Neural cell (in vitro differentiated cells): ENCODE measurements at regions not wholly inside any gene's neighbourhood (a gene's known extent, or its start where the extent isn't known, plus 50 kb on each side); places are given as distances from the start of the nearest gene placed in this dataset.

Experiments used
- H2AFZ ChIP-seq: fragments of 200-600, 300-800 bp; sonication (generic), shearing (Covaris generic); 2 replicates; pipeline ENCODE4 v1.6.0; 2014; ENCODE audit warnings: low read depth, mild to moderate bottlenecking, antibody characterized with exemption, low read length, moderate library complexity
- H3F3A ChIP-seq: fragments of 200-600 bp; shearing (Covaris generic); 2 replicates; pipeline ENCODE4 v1.6.1; 2016; ENCODE audit warnings: mild to moderate bottlenecking, moderate library complexity, mixed read lengths, antibody characterized with exemption, low read length; ENCODE audit not compliant: insufficient read depth, poor library complexity, severe bottlenecking
- H3K27ac ChIP-seq: fragments of 200-600, 300-800 bp; sonication (generic), shearing (Covaris generic); 2 replicates; pipeline ENCODE4 v1.5.1; 2014; ENCODE audit warnings: mild to moderate bottlenecking, low read length, moderate library complexity
- H3K27me3 ChIP-seq: fragments of 300-800, 200-600 bp; sonication (generic), shearing (Covaris generic); 2 replicates; pipeline ENCODE4 v1.6.0; 2014; ENCODE audit warnings: mild to moderate bottlenecking, low read depth, low read length, moderate library complexity; ENCODE audit not compliant: insufficient read depth
- H3K36me3 ChIP-seq: fragments of 300-800, 200-600 bp; sonication (generic), shearing (Covaris generic); 2 replicates; pipeline ENCODE4 v1.5.1; 2014; ENCODE audit warnings: mild to moderate bottlenecking, antibody characterized with exemption, low read length, moderate library complexity; ENCODE audit not compliant: insufficient read depth
- H3K4me2 ChIP-seq: fragments of 300-800, 200-600 bp; sonication (generic), shearing (Covaris generic); 2 replicates; pipeline ENCODE4 v1.6.0; 2014; ENCODE audit warnings: mild to moderate bottlenecking, low read length
- H3K4me3 ChIP-seq: fragments of 300-800, 200-600 bp; sonication (generic), shearing (Covaris generic); 2 replicates; pipeline ENCODE4 v1.5.1; 2014; ENCODE audit warnings: mild to moderate bottlenecking, low read length, moderate library complexity
- H3K79me2 ChIP-seq: fragments of 200-600 bp; shearing (Covaris generic); replicated peaks from 2 replicates; pipeline ENCODE4 v1.6.0; 2014; ENCODE audit warnings: mild to moderate bottlenecking, low read length, moderate library complexity; ENCODE audit not compliant: insufficient read depth
- H3K9ac ChIP-seq: fragments of 300-800, 200-600 bp; sonication (generic), shearing (Covaris generic); 2 replicates; pipeline ENCODE4 v1.6.1; 2016; ENCODE audit warnings: mild to moderate bottlenecking, low read length, mixed read lengths
- H3K9me2 ChIP-seq: fragments of 200-600 bp; shearing (Covaris generic); 2 replicates; pipeline ENCODE4 v1.6.1; 2016; ENCODE audit warnings: mild to moderate bottlenecking, low read length, mixed read lengths; ENCODE audit not compliant: insufficient read depth
- H3K9me3 ChIP-seq: fragments of 200-600, 300-800 bp; sonication (generic), shearing (Covaris generic); 2 replicates; pipeline ENCODE4 v1.6.1; 2016; ENCODE audit warnings: mild to moderate bottlenecking, mixed run types, low read length, moderate library complexity, mixed read lengths
- H4K20me1 ChIP-seq: fragments of 200-600 bp; shearing (Covaris generic); 2 replicates; pipeline ENCODE4 v1.6.1; 2016; ENCODE audit warnings: mild to moderate bottlenecking, mixed run types; ENCODE audit not compliant: insufficient read depth
- POLR2AphosphoS5 ChIP-seq: IDR thresholded peaks from 2 replicates; pipeline ENCODE4 v1.6.1; 2012
- RAD21 ChIP-seq: fragments of 450-650 bp; conservative IDR thresholded peaks from 2 replicates; pipeline ENCODE4 v1.6.1; 2014; ENCODE audit warnings: antibody characterized with exemption, mild to moderate bottlenecking, moderate library complexity
- SMC3 ChIP-seq: fragments of 450-650 bp; conservative IDR thresholded peaks from 2 replicates; pipeline ENCODE4 v1.6.1; 2014; ENCODE audit warnings: antibody characterized with exemption, mild to moderate bottlenecking, moderate library complexity; ENCODE audit not compliant: poor library complexity
- TAF1 ChIP-seq: IDR thresholded peaks from 2 replicates; pipeline ENCODE4 v1.6.1; 2012; ENCODE audit warnings: low read depth
- TF ChIP-seq, protein P1 (sequence below): IDR thresholded peaks from 2 replicates; pipeline ENCODE4 v1.6.1; 2012; ENCODE audit warnings: borderline replicate concordance
- TF ChIP-seq, protein P2 (sequence below): fragments of 450-650 bp; IDR thresholded peaks from 2 replicates; pipeline ENCODE4 v1.5.1; 2014; ENCODE audit warnings: antibody characterized with exemption, mild to moderate bottlenecking, moderate library complexity; ENCODE audit not compliant: poor library complexity, severe bottlenecking

DNA sequence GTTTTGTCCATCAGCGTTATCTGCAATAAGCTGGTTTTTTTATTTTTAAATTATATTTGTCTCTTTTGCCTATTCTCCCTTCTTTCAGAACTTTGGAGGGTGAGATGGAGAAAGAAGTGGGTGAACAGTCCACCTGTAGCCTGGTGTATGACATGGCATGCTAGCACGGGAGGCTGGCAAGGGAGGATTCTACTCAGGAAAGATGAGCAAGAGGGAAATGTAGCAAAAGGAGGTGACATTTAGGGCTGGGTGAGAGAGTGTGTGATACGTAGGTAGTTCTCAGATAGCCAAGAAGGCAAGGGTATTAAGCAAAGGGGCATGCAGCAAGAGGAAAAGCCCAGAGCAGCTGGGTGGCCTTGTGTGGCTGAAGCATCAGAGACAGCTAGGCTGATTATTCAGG is 612.9 kb upstream of the IGFBP3 start:
- H4K20me1 ChIP-seq, result no peaks in the 10 kb centered on the region
- H3K4me2 ChIP-seq, result no peak overlapping the region
- no peaks in the 10 kb centered on the region for H3K9me2 ChIP-seq
- no peak overlapping the region for H3K9ac ChIP-seq
- no peaks in the 10 kb centered on the region for H3K9me3 ChIP-seq
- H3K4me3 ChIP-seq, result no peak overlapping the region
- no peaks in the 10 kb centered on the region for H3K27me3 ChIP-seq
- H3F3A ChIP-seq, result no peaks in the 10 kb centered on the region
- no peak for TF ChIP-seq TAF1
- TF ChIP-seq, protein P1, sequence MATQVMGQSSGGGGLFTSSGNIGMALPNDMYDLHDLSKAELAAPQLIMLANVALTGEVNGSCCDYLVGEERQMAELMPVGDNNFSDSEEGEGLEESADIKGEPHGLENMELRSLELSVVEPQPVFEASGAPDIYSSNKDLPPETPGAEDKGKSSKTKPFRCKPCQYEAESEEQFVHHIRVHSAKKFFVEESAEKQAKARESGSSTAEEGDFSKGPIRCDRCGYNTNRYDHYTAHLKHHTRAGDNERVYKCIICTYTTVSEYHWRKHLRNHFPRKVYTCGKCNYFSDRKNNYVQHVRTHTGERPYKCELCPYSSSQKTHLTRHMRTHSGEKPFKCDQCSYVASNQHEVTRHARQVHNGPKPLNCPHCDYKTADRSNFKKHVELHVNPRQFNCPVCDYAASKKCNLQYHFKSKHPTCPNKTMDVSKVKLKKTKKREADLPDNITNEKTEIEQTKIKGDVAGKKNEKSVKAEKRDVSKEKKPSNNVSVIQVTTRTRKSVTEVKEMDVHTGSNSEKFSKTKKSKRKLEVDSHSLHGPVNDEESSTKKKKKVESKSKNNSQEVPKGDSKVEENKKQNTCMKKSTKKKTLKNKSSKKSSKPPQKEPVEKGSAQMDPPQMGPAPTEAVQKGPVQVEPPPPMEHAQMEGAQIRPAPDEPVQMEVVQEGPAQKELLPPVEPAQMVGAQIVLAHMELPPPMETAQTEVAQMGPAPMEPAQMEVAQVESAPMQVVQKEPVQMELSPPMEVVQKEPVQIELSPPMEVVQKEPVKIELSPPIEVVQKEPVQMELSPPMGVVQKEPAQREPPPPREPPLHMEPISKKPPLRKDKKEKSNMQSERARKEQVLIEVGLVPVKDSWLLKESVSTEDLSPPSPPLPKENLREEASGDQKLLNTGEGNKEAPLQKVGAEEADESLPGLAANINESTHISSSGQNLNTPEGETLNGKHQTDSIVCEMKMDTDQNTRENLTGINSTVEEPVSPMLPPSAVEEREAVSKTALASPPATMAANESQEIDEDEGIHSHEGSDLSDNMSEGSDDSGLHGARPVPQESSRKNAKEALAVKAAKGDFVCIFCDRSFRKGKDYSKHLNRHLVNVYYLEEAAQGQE, result no peak
- TF ChIP-seq, protein P2, sequence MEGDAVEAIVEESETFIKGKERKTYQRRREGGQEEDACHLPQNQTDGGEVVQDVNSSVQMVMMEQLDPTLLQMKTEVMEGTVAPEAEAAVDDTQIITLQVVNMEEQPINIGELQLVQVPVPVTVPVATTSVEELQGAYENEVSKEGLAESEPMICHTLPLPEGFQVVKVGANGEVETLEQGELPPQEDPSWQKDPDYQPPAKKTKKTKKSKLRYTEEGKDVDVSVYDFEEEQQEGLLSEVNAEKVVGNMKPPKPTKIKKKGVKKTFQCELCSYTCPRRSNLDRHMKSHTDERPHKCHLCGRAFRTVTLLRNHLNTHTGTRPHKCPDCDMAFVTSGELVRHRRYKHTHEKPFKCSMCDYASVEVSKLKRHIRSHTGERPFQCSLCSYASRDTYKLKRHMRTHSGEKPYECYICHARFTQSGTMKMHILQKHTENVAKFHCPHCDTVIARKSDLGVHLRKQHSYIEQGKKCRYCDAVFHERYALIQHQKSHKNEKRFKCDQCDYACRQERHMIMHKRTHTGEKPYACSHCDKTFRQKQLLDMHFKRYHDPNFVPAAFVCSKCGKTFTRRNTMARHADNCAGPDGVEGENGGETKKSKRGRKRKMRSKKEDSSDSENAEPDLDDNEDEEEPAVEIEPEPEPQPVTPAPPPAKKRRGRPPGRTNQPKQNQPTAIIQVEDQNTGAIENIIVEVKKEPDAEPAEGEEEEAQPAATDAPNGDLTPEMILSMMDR, result no peak
- no peaks in the 10 kb centered on the region for H3K36me3 ChIP-seq
- no peak overlapping the region for H2AFZ ChIP-seq
- no peaks in the 10 kb centered on the region for H3K79me2 ChIP-seq
- no peak overlapping the region for H3K27ac ChIP-seq

DNA sequence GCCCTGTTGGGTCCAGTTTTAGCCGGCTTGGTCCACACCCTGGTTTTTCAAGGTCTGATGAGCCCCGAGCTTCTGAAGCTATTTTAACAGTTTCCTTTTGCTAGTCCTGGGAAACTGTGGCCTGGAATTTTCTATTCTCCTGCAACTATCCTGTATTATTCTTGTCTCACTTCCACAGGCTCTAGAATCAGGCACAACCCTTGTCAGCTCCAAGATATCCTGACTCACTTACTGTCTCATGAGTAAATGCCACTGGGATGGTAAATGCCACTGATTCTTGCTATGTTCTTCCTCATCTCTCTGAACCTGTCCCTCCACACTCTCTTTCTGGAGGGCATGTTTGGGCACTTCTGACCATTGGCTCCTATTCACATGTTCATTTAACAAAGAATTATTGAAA is 611.5 kb upstream of the IGFBP3 start:
- H3K9me3 ChIP-seq, result peaks cover 3% of the 10 kb centered on the region
- no peaks in the 10 kb centered on the region for H3K27me3 ChIP-seq
- H3K4me3 ChIP-seq, result no peak overlapping the region

DNA sequence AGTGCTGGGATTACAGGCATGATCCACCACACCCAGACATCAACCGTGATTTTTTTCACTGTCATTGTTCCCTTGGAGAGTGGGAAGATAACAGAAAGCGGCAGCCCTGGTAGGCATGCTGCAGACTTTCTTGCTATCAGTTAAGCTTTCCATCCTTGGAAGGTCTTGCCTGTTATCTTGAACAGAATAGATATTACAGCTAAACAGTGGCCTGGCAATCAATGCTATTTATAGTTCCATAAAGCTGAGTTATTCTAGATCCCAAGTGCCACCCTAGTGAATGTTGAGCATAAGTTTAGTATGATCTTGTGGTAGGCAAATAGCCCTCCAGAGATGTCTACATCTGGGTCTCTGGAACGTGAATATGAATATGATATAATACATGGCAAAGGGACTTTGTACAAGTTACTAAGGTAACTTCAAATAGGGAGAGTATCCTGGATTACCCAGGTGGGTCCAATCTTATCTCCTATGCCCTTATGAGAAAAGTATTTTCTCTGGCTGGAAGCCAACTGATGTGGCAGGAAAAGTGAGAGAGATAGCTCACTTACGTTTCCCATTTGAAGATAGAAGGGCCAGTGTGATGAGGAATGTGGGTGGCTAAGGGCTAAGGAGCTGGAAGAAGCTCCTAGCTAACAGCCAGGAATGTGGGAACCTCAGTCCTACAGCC is 609.1 kb upstream of the IGFBP3 start:
- H3K36me3 ChIP-seq, result no peaks in the 10 kb centered on the region
- H3K9me3 ChIP-seq, result peaks cover 6% of the 10 kb centered on the region
- H3K79me2 ChIP-seq, result no peaks in the 10 kb centered on the region
- H3K9me2 ChIP-seq, result no peaks in the 10 kb centered on the region
- TF ChIP-seq SMC3, result no peak
- H3K27me3 ChIP-seq, result no peaks in the 10 kb centered on the region
- no peak overlapping the region for H3K4me2 ChIP-seq
- no peak overlapping the region for H3K27ac ChIP-seq
- no peak overlapping the region for H3K4me3 ChIP-seq
- no peak overlapping the region for H2AFZ ChIP-seq
- H3F3A ChIP-seq, result no peaks in the 10 kb centered on the region
- H4K20me1 ChIP-seq, result no peaks in the 10 kb centered on the region
- no peak overlapping the region for H3K9ac ChIP-seq

More for the DNA sequence above, 611.5 kb upstream of the IGFBP3 start:
- no peaks in the 10 kb centered on the region for H4K20me1 ChIP-seq
- H3K9me2 ChIP-seq, result no peaks in the 10 kb centered on the region
- no peaks in the 10 kb centered on the region for H3F3A ChIP-seq
- no peaks in the 10 kb centered on the region for H3K36me3 ChIP-seq
- H3K79me2 ChIP-seq, result no peaks in the 10 kb centered on the region
- no peak overlapping the region for H3K4me2 ChIP-seq
- H3K27ac ChIP-seq, result no peak overlapping the region
- TF ChIP-seq POLR2AphosphoS5, result no peak
- TF ChIP-seq RAD21, result no peak
- H3K9ac ChIP-seq, result no peak overlapping the region
- H2AFZ ChIP-seq, result no peak overlapping the region
